DOHH2 (cell line): ENCODE measurements at regions not wholly inside any gene's neighbourhood (a gene's known extent, or its start where the extent isn't known, plus 50 kb on each side); places are given as distances from the start of the nearest gene placed in this dataset.

Source experiments
- H3F3A ChIP-seq: fragments of 200-600 bp; sonication (generic), shearing (Covaris generic); 2 replicates; pipeline ENCODE4 v1.6.0; 2016; ENCODE audit warnings: antibody characterized with exemption, mild to moderate bottlenecking; ENCODE audit not compliant: control insufficient read depth, insufficient read depth
- H3K27ac ChIP-seq: fragments of 200-600 bp; sonication (generic); 2 replicates; pipeline ENCODE4 v1.5.1; 2014; ENCODE audit warnings: low read depth, mild to moderate bottlenecking, low read length, moderate library complexity
- H3K27me3 ChIP-seq: fragments of 200-600 bp; sonication (generic); 2 replicates; pipeline ENCODE4 v1.6.1; 2014; ENCODE audit warnings: mild to moderate bottlenecking, low read length, mixed read lengths; ENCODE audit not compliant: control insufficient read depth
- H3K36me3 ChIP-seq: fragments of 200-600 bp; sonication (generic); 2 replicates; pipeline ENCODE4 v1.6.1; 2014; ENCODE audit warnings: mild to moderate bottlenecking, low read length, moderate library complexity, mixed read lengths; ENCODE audit not compliant: control insufficient read depth
- H3K4me1 ChIP-seq: fragments of 200-600 bp; sonication (generic); 2 replicates; pipeline ENCODE4 v1.6.1; 2014; ENCODE audit warnings: mild to moderate bottlenecking, low read length, mixed read lengths; ENCODE audit not compliant: control insufficient read depth
- H3K4me2 ChIP-seq: fragments of 200-600 bp; sonication (generic); 2 replicates; pipeline ENCODE4 v1.6.0; 2014; ENCODE audit warnings: mild to moderate bottlenecking, low read length, moderate library complexity
- H3K4me3 ChIP-seq: fragments of 200-600 bp; sonication (generic); 2 replicates; pipeline ENCODE4 v1.5.1; 2014; ENCODE audit warnings: mild to moderate bottlenecking, low read length, mixed read lengths
- H3K79me2 ChIP-seq: fragments of 200-600 bp; sonication (generic); 2 replicates; pipeline ENCODE4 v1.6.1; 2014; ENCODE audit warnings: mild to moderate bottlenecking, low read length, mixed read lengths; ENCODE audit not compliant: control insufficient read depth
- H3K9me2 ChIP-seq: fragments of 200-600 bp; sonication (generic); replicated peaks from 2 replicates; pipeline ENCODE4 v1.6.1; 2014; ENCODE audit warnings: mild to moderate bottlenecking, low read length, mixed read lengths; ENCODE audit not compliant: control insufficient read depth
- H3K9me3 ChIP-seq: fragments of 200-600 bp; sonication (generic); 2 replicates; pipeline ENCODE4 v1.6.1; 2014; ENCODE audit warnings: antibody characterized with exemption, low read length, mixed read lengths; ENCODE audit not compliant: control insufficient read depth, insufficient read depth
- H4K20me1 ChIP-seq: fragments of 200-600 bp; sonication (generic); 2 replicates; pipeline ENCODE4 v1.6.0; 2014; ENCODE audit warnings: low read depth, mild to moderate bottlenecking, antibody characterized with exemption, low read length, moderate library complexity; ENCODE audit not compliant: control insufficient read depth, insufficient read depth
- EZH2phosphoT487 ChIP-seq: fragments of 200-600 bp; sonication (generic); IDR thresholded peaks from 2 replicates; pipeline ENCODE4 v1.6.1; 2017; ENCODE audit warnings: borderline replicate concordance, mild to moderate bottlenecking, antibody characterized with exemption, low read length, moderate library complexity, mixed read lengths
- TF ChIP-seq, protein P1 (sequence below): fragments of 200-600 bp; sonication (generic); IDR thresholded peaks from one replicate; pipeline ENCODE4 v1.5.1; 2014; ENCODE audit warnings: antibody characterized with exemption, mild to moderate bottlenecking, low read depth, low read length; ENCODE audit not compliant: poor library complexity, severe bottlenecking

DNA sequence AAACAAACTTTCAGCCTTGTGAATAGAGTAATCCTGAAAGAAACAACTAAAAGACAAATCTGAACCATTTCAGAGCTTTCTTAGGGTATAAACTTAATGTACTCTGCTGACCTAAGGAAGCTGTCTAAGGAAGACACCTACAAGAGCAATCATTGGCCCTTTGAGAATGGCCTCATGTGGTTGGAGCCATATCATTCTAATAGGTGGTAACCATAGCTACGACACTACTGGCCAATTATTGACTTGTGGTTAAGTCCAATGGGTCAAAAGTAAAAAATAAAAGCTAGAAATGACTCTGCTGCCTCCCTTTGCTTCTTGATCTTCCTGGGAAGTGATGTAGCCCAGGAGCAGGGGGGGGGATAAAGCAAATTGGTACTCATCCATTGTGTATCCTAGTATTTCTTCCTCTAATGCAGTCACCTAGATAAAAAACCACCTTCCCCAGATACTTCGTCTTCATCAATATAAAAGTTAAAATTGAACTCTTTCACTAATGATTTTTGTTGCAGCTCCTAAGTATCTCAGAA is 547.0 kb downstream of the ARAP2 start:
- Histone ChIP-seq H3K27me3 (no peaks in the 10 kb centered on the region), H3F3A (no peaks in the 10 kb centered on the region), H3K79me2 (no peaks in the 10 kb centered on the region), H3K27ac (no peak overlapping the region), H3K4me2 (no peak overlapping the region), H3K4me3 (no peak overlapping the region), H3K4me1 (no peaks in the 10 kb centered on the region), H4K20me1 (no peaks in the 10 kb centered on the region), H3K9me2 (no peaks in the 10 kb centered on the region), H3K36me3 (no peaks in the 10 kb centered on the region), H3K9me3 (no peaks in the 10 kb centered on the region)
- TF ChIP-seq EZH2phosphoT487 = no peak
- TF ChIP-seq, protein P1, sequence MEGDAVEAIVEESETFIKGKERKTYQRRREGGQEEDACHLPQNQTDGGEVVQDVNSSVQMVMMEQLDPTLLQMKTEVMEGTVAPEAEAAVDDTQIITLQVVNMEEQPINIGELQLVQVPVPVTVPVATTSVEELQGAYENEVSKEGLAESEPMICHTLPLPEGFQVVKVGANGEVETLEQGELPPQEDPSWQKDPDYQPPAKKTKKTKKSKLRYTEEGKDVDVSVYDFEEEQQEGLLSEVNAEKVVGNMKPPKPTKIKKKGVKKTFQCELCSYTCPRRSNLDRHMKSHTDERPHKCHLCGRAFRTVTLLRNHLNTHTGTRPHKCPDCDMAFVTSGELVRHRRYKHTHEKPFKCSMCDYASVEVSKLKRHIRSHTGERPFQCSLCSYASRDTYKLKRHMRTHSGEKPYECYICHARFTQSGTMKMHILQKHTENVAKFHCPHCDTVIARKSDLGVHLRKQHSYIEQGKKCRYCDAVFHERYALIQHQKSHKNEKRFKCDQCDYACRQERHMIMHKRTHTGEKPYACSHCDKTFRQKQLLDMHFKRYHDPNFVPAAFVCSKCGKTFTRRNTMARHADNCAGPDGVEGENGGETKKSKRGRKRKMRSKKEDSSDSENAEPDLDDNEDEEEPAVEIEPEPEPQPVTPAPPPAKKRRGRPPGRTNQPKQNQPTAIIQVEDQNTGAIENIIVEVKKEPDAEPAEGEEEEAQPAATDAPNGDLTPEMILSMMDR = no peak

DNA sequence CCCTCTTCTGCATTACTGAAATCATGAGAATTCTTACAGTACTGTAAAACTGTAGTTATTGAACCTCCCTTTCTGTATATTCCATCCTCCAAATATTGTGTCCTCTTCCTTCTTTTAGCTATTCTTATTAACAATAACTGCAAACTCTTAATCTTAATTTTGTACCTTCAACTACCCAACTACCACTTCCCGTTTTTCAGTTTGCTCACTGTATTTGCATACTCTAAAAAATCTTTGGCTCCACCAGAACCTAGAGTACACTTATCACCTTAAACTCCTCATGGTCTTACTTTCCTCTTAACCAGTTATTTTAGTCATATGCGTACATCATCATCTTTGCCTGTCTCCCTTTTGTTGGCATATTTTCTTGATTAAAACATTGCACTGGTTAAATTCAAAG is 543.7 kb downstream of the ARAP2 start:
- Histone ChIP-seq H3F3A (no peaks in the 10 kb centered on the region), H3K9me3 (no peaks in the 10 kb centered on the region), H3K9me2 (no peaks in the 10 kb centered on the region), H3K4me2 (no peak overlapping the region), H3K27me3 (no peaks in the 10 kb centered on the region), H4K20me1 (no peaks in the 10 kb centered on the region), H3K4me1 (no peaks in the 10 kb centered on the region), H3K36me3 (no peaks in the 10 kb centered on the region), H3K4me3 (no peak overlapping the region), H3K79me2 (no peaks in the 10 kb centered on the region), H3K27ac (no peak overlapping the region)
- TF ChIP-seq, protein P1 = no peak
- TF ChIP-seq EZH2phosphoT487 = no peak

DNA sequence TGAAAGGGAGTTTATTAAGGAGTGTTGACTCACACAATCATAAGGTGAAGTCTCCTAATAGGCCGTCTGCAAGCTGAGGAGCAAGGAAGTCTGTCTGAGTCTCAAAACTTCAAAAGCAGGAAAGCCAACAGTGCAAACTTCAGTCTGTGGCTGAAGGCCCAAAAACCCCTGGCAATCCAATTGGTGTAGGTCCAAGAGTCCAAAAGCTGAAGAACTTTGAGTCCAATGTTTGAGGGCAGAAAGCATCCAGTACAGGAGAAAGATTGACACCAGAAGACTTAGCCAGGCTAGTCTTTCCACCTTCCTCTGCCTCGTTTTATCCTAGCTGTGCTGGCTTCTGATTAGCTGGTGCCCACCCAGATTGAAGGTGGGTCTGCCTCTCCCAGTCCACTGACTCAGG is 535.2 kb downstream of the ARAP2 start:
- Histone ChIP-seq H3K79me2 (no peaks in the 10 kb centered on the region), H3K4me1 (no peaks in the 10 kb centered on the region), H4K20me1 (no peaks in the 10 kb centered on the region), H3K4me2 (no peak overlapping the region), H3K27me3 (no peaks in the 10 kb centered on the region), H3K9me3 (no peaks in the 10 kb centered on the region; the same call in none of the 2 replicates), H3K27ac (no peak overlapping the region), H3K4me3 (no peak overlapping the region), H3F3A (no peaks in the 10 kb centered on the region), H3K9me2 (no peaks in the 10 kb centered on the region), H3K36me3 (no peaks in the 10 kb centered on the region)
- no peak for TF ChIP-seq EZH2phosphoT487
- TF ChIP-seq, protein P1 = no peak

DNA sequence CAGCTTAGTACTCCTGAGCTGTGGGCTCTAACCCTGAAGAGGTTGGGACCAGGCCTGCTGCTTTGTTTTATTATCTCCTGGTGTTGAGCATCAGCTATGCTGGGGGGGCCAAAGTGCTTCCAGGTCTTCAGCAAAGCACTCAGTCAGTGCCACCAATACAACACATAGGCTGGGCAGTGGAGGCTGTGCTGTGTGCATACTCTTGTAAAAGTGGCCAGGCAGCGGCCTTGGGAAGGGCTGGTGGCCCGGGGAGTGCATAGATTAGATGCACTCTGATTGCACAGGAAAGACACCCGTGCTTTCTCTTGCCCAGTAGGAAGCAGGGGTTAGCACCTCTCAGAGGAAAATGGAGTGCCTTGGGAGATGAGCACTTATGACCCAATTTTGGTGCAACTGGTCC is 534.0 kb downstream of the ARAP2 start:
- Histone ChIP-seq H3K9me2 (no peaks in the 10 kb centered on the region), H3K36me3 (no peaks in the 10 kb centered on the region), H3K4me3 (no peak overlapping the region), H3F3A (no peaks in the 10 kb centered on the region), H3K4me1 (no peaks in the 10 kb centered on the region), H3K27ac (no peak overlapping the region), H4K20me1 (no peaks in the 10 kb centered on the region), H3K27me3 (no peaks in the 10 kb centered on the region), H3K4me2 (no peak overlapping the region), H3K9me3 (no peaks in the 10 kb centered on the region; the same call in none of the 2 replicates), H3K79me2 (no peaks in the 10 kb centered on the region)
- TF ChIP-seq EZH2phosphoT487 = no peak
- TF ChIP-seq, protein P1 = no peak
